A549 (cell line): ENCODE measurements at regions not wholly inside any gene's neighbourhood (a gene's known extent, or its start where the extent isn't known, plus 50 kb on each side); places are given as distances from the start of the nearest gene placed in this dataset.

Experiments used
- CBX2 ChIP-seq: fragments of 200-600 bp; sonication (generic); IDR thresholded peaks from 2 replicates; pipeline ENCODE4 v1.6.1; 2016; ENCODE audit warnings: low read depth, mild to moderate bottlenecking, borderline replicate concordance
- ELK1 ChIP-seq: fragments of 150-350 bp; IDR thresholded peaks from 2 replicates; pipeline ENCODE4 v1.6.1; 2014; ENCODE audit warnings: low read depth, mild to moderate bottlenecking, low read length
- HDAC2 ChIP-seq: fragments of 200-600 bp; sonication (generic); IDR thresholded peaks from 2 replicates; pipeline ENCODE4 v1.6.1; 2016
- HES2 ChIP-seq: fragments of >200 bp; sonication (Bioruptor Twin); formaldehyde crosslinking; IDR thresholded peaks from 2 replicates; pipeline ENCODE4 v1.6.1; 2016
- HOXA7 ChIP-seq: fragments of 250-450 bp; sonication (Bioruptor Pico); IDR thresholded peaks from 2 replicates; pipeline ENCODE4 v1.5.0; 2020; ENCODE audit warnings: mild to moderate bottlenecking, moderate library complexity
- JUN ChIP-seq, 2 experiments: fragments of >200 bp; sonication (Bioruptor Twin); formaldehyde crosslinking; IDR thresholded peaks; 2 replicates in 1 of 2; 3 replicates in 1 of 2; pipeline ENCODE4 v1.6.1; 2016 to 2017
- NPAS2 ChIP-seq: fragments of 250-450 bp; sonication (Bioruptor Pico); IDR thresholded peaks from 2 replicates; pipeline ENCODE4 v1.8.0; 2022; ENCODE audit warnings: mild to moderate bottlenecking, moderate library complexity, borderline replicate concordance
- PHF8 ChIP-seq: fragments of 200-600 bp; sonication (generic); IDR thresholded peaks from 2 replicates; pipeline ENCODE4 v1.6.1; 2016; ENCODE audit warnings: low read depth, mild to moderate bottlenecking, antibody characterized with exemption, moderate library complexity, borderline replicate concordance
- POLR2A ChIP-seq: IDR thresholded peaks from 2 replicates; pipeline ENCODE4 v1.6.1; 2012; ENCODE audit warnings: mild to moderate bottlenecking, low read length
- REST ChIP-seq: fragments of 200-600 bp; sonication (generic); IDR thresholded peaks from 2 replicates; pipeline ENCODE4 v1.6.1; 2016; ENCODE audit warnings: antibody characterized with exemption, mild to moderate bottlenecking, moderate library complexity
- TF ChIP-seq, protein P1 (sequence below): fragments of >200 bp; sonication (Bioruptor Twin); formaldehyde crosslinking; IDR thresholded peaks from 3 replicates; pipeline ENCODE4 v1.5.1; 2016
- TF ChIP-seq, protein P2 (sequence below): fragments of 250-450 bp; sonication (Bioruptor Pico); IDR thresholded peaks from 2 replicates; pipeline ENCODE4 v1.5.0; 2021; ENCODE audit warnings: mild to moderate bottlenecking, moderate library complexity, borderline replicate concordance
- TF ChIP-seq, protein P3 (sequence below): fragments of >200 bp; sonication (Bioruptor Twin); formaldehyde crosslinking; IDR thresholded peaks from 3 replicates; pipeline ENCODE4 v1.6.1; 2016
- TF ChIP-seq, protein P4 (sequence below): IDR thresholded peaks from 2 replicates; pipeline ENCODE4 v1.6.1; 2012

DNA sequence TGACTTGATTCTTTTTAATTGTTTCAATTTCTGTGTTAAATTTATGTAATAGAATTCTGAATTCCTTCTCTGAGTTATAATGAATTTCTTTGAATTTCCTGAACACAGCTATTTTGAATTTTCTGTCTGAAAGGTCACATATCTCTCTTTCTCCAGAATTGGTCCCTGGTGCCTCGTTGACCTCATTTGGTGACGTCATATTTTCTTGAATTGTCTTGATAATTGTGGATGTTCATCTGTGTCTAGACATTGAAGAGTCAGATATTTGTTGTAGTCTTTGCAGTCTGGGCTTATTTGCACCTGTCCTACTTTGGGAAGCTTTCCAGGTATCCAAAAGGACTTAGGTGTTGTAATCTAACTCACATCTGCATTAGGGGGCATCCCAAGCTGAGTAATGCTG is 111.4 kb upstream of the LRRTM4 start:
- TF ChIP-seq HDAC2 (no peak), HOXA7 (no peak), NPAS2 (CRISPR knock-in tag) (no peak), HES2 (no peak), REST (no peak), CBX2 (no peak), JUN (IDR thresholded peaks at IDR 0.05) (no peak), PHF8 (no peak), ELK1 (no peak), POLR2A (no peak)
- TF ChIP-seq, protein P1, sequence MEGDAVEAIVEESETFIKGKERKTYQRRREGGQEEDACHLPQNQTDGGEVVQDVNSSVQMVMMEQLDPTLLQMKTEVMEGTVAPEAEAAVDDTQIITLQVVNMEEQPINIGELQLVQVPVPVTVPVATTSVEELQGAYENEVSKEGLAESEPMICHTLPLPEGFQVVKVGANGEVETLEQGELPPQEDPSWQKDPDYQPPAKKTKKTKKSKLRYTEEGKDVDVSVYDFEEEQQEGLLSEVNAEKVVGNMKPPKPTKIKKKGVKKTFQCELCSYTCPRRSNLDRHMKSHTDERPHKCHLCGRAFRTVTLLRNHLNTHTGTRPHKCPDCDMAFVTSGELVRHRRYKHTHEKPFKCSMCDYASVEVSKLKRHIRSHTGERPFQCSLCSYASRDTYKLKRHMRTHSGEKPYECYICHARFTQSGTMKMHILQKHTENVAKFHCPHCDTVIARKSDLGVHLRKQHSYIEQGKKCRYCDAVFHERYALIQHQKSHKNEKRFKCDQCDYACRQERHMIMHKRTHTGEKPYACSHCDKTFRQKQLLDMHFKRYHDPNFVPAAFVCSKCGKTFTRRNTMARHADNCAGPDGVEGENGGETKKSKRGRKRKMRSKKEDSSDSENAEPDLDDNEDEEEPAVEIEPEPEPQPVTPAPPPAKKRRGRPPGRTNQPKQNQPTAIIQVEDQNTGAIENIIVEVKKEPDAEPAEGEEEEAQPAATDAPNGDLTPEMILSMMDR: no peak
- TF ChIP-seq, protein P2, sequence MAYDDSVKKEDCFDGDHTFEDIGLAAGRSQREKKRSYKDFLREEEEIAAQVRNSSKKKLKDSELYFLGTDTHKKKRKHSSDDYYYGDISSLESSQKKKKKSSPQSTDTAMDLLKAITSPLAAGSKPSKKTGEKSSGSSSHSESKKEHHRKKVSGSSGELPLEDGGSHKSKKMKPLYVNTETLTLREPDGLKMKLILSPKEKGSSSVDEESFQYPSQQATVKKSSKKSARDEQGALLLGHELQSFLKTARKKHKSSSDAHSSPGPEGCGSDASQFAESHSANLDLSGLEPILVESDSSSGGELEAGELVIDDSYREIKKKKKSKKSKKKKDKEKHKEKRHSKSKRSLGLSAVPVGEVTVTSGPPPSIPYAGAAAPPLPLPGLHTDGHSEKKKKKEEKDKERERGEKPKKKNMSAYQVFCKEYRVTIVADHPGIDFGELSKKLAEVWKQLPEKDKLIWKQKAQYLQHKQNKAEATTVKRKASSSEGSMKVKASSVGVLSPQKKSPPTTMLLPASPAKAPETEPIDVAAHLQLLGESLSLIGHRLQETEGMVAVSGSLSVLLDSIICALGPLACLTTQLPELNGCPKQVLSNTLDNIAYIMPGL (CRISPR knock-in tag): no peak
- TF ChIP-seq, protein P3, sequence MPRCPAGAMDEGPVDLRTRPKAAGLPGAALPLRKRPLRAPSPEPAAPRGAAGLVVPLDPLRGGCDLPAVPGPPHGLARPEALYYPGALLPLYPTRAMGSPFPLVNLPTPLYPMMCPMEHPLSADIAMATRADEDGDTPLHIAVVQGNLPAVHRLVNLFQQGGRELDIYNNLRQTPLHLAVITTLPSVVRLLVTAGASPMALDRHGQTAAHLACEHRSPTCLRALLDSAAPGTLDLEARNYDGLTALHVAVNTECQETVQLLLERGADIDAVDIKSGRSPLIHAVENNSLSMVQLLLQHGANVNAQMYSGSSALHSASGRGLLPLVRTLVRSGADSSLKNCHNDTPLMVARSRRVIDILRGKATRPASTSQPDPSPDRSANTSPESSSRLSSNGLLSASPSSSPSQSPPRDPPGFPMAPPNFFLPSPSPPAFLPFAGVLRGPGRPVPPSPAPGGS: no peak
- TF ChIP-seq, protein P4, sequence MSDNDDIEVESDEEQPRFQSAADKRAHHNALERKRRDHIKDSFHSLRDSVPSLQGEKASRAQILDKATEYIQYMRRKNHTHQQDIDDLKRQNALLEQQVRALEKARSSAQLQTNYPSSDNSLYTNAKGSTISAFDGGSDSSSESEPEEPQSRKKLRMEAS: no peak
